HepG2 (cell line): ENCODE measurements at regions not wholly inside any gene's neighbourhood (a gene's known extent, or its start where the extent isn't known, plus 50 kb on each side); places are given as distances from the start of the nearest gene placed in this dataset.
"Not testable (repeated sequence)": the region's sequence is repeated elsewhere in the genome, so short reads cannot be mapped to it uniquely, and the experiment has no call there.

Experiments
- ATAC-seq: fragments of 200-7000 bp; cut with Tn5 transposase; 3 replicates; pipeline ENCODE4 v1.9.1; 2020; ENCODE audit warnings: mild to moderate bottlenecking, moderate library complexity
- BruUV-seq: library from RNA; stranded (reverse); fragments of 400-500 nt; replicated peaks from 2 replicates; lab custom pipeline; 2021; lab: Mats Ljungman, UMichigan
- CTCF ChIA-PET: fragments of 300-600 bp; formaldehyde crosslinking; extraction: SDS; loops from one replicate; lab custom pipeline; 2021; ENCODE audit warnings: low total read pairs, inconsistent platforms, low intra/inter-chr PET ratio; lab: Yijun Ruan, JAX
- POLR2A ChIA-PET: fragments of 350-600 bp; sonication (Branson Sonifier 250); formaldehyde crosslinking; loops from one replicate; lab custom pipeline; 2020; ENCODE audit warnings: antibody characterized with exemption, inconsistent platforms; lab: Yijun Ruan, JAX
- DNase-seq: peaks from one replicate; pipeline ENCODE4 v3.0.0-alpha.2; 2015; ENCODE audit warnings: low spot score
- FAIRE-seq: peaks from 3 replicates; lab custom pipeline; 2011; peaks lifted over from hg19 to GRCh38; lab: Jason Lieb, UNC
- H2AFZ ChIP-seq: one replicate; pipeline ENCODE4 v1.6.1; 2011; ENCODE audit warnings: low read length, inconsistent platforms
- H3K27ac ChIP-seq: fragments of 300-600 bp; 3 replicates; pipeline ENCODE4 v1.8.0; 2011; ENCODE audit warnings: mixed run types, mild to moderate bottlenecking, mixed read lengths, low read length, inconsistent platforms; ENCODE audit not compliant: insufficient read depth; ENCODE audit errors: extremely low read length
- H3K27me3 ChIP-seq, 2 experiments: fragments of 200-600 bp in 1 of 2; 2 replicates in 1 of 2; 3 replicates in 1 of 2; pipeline versions ENCODE4 v1.6.0 to v1.8.0; 2011; ENCODE audit warnings: low read length in 2 of 2, mild to moderate bottlenecking in 2 of 2, moderate library complexity in 2 of 2, inconsistent platforms in 1 of 2; ENCODE audit not compliant: insufficient read depth in 2 of 2, control insufficient read depth in 1 of 2
- H3K36me3 ChIP-seq, 2 experiments: fragments of 200-600 bp in 1 of 2; replicated peaks in 1 of 2; 2 replicates in 1 of 2; 3 replicates in 1 of 2; pipeline versions ENCODE4 v1.5.1 to v1.8.0; 2011; ENCODE audit warnings: low read length in 2 of 2, inconsistent platforms in 1 of 2; ENCODE audit not compliant: insufficient read depth in 2 of 2, control insufficient read depth in 1 of 2
- H3K4me1 ChIP-seq: 2 replicates; pipeline ENCODE4 v1.5.1; 2012; ENCODE audit warnings: low read length, inconsistent platforms; ENCODE audit not compliant: insufficient read depth
- H3K4me2 ChIP-seq: 2 replicates; pipeline ENCODE4 v1.6.0; 2011; ENCODE audit warnings: low read depth, low read length, inconsistent platforms
- H3K4me3 ChIP-seq, 3 experiments: fragments of 200-600 bp in 1 of 3; sonication (generic), shearing (Covaris generic) in 1 of 3; replicated peaks in 1 of 3; 2 replicates each; pipeline ENCODE4 v1.5.1; 2011 to 2016; ENCODE audit warnings: low read length in 3 of 3, inconsistent platforms in 2 of 3, low read depth in 2 of 3, mild to moderate bottlenecking in 2 of 3, control low read depth in 1 of 3, mixed read lengths in 1 of 3; ENCODE audit not compliant: insufficient read depth in 1 of 3
- H3K79me2 ChIP-seq: one replicate; pipeline ENCODE4 v1.6.1; 2011; ENCODE audit warnings: low read length, inconsistent platforms; ENCODE audit not compliant: insufficient read depth
- H3K9ac ChIP-seq: 2 replicates; pipeline ENCODE4 v1.6.0; 2011; ENCODE audit warnings: mild to moderate bottlenecking, low read depth, low read length, inconsistent platforms; ENCODE audit not compliant: insufficient read depth
- H3K9me3 ChIP-seq: 2 replicates; pipeline ENCODE4 v1.5.1; 2012; ENCODE audit warnings: mild to moderate bottlenecking, low read length
- H4K20me1 ChIP-seq: 2 replicates; pipeline ENCODE4 v1.6.0; 2011; ENCODE audit warnings: inconsistent platforms, mild to moderate bottlenecking, low read length, moderate library complexity; ENCODE audit not compliant: insufficient read depth
- AHDC1 ChIP-seq: sonication (generic); formaldehyde crosslinking; IDR thresholded peaks from 2 replicates; pipeline ENCODE4 v1.5.1; 2020; ENCODE audit warnings: mild to moderate bottlenecking, missing genetic modification reagents, borderline replicate concordance
- FOXA1 ChIP-seq, 2 experiments: fragments of 450-650 bp in 1 of 2; sonication (generic) in 1 of 2; formaldehyde crosslinking in 1 of 2; IDR thresholded peaks; 2 replicates each; pipeline versions ENCODE4 v1.4.0 to v1.6.1; 2016 to 2020; ENCODE audit warnings: missing genetic modification reagents in 1 of 2
- SIN3B ChIP-seq: fragments of 150-350 bp; IDR thresholded peaks from 2 replicates; pipeline ENCODE4 v1.6.1; 2014; ENCODE audit warnings: low read length
- SNRNP70 ChIP-seq: fragments of 200-400 bp; formaldehyde crosslinking; IDR thresholded peaks from 2 replicates; pipeline ENCODE4 v1.6.1; 2017; ENCODE audit warnings: mild to moderate bottlenecking, low read depth, low read length, moderate library complexity
- SOX6 ChIP-seq, 2 experiments: fragments of 450-650 bp in 1 of 2; sonication (generic) in 1 of 2; formaldehyde crosslinking in 1 of 2; IDR thresholded peaks; 2 replicates each; pipeline versions ENCODE4 v1.4.0 to v1.6.1; 2017 to 2020; ENCODE audit warnings: antibody characterized with exemption in 1 of 2, mild to moderate bottlenecking in 1 of 2, missing genetic modification reagents in 1 of 2
- ZNF570 ChIP-seq: sonication (generic); formaldehyde crosslinking; IDR thresholded peaks from 2 replicates; pipeline ENCODE4 v1.4.0; 2020; ENCODE audit warnings: mild to moderate bottlenecking, missing genetic modification reagents, borderline replicate concordance
- ZNF772 ChIP-seq: sonication (generic); formaldehyde crosslinking; IDR thresholded peaks from 2 replicates; pipeline ENCODE4 v1.5.0; 2020; ENCODE audit warnings: mild to moderate bottlenecking, missing genetic modification reagents
- ZNF777 ChIP-seq: sonication (generic); formaldehyde crosslinking; IDR thresholded peaks from 2 replicates; pipeline ENCODE4 v1.4.0; 2020; ENCODE audit warnings: missing genetic modification reagents
- WGBS: methylation state at CpG from one replicate; pipeline ENCODE4 v1.1.6; 2017; ENCODE audit warnings: low lambda C conversion rate; 5-methylcytosine and 5-hydroxymethylcytosine counted together
- in situ Hi-C: cut with HindIII; loops from 2 replicates; pipeline ENCODE4 v1.10.0; 2017; ENCODE audit warnings: low pct_unique_long_range_greater_than_20kb; ENCODE audit not compliant: extremely low pct_ligation_motif_present
- intact Hi-C: fragments of 100-400 bp; cut with micrococcal nuclease; formaldehyde crosslinking; loops from one replicate; pipeline ENCODE4 v1.10.0; 2022; ENCODE audit not compliant: unreplicated experiment
- TF ChIP-seq, protein P1 (sequence below): sonication (generic); formaldehyde crosslinking; IDR thresholded peaks from 2 replicates; pipeline ENCODE4 v1.5.0; 2020; ENCODE audit warnings: missing genetic modification reagents, mild to moderate bottlenecking, borderline replicate concordance
- TF ChIP-seq, protein P2 (sequence below): sonication (generic); formaldehyde crosslinking; IDR thresholded peaks from 2 replicates; pipeline ENCODE4 v1.8.1; 2023; ENCODE audit warnings: mild to moderate bottlenecking, missing genetic modification reagents

DNA sequence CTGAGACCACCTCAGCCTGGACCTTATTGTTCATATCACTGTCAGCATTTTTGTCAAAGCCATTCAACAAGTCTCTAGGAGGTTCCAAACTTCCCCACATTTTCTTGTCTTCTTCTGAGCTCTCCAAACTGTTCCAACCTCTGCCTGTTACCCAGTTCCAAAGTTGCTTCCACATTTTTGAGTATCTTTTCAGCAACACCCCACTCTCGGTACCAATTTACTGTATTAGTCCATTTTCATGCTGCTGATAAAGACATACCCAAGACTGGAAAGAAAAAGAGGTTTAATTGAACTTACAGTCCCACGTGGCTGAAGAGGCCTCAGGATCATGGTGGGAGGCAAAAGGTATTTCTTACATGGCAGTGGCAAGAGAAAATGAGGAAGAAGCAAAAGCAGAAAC lies 111.5 kb upstream of the MDM1 start:
- POLR2A ChIA-PET, H4K20me1 ChIP-seq, ATAC-seq, H3K4me1 ChIP-seq, BruUV-seq, H3K27ac ChIP-seq, intact Hi-C loops, H2AFZ ChIP-seq, CTCF ChIA-PET, H3K36me3 ChIP-seq, in situ Hi-C loops, H3K9me3 ChIP-seq, H3K27me3 ChIP-seq, FAIRE-seq, H3K4me3 ChIP-seq, H3K4me2 ChIP-seq, H3K79me2 ChIP-seq, H3K9ac ChIP-seq, DNase-seq: not testable (repeated sequence)
- 36% methylated on average over 2 of the region's 2 CpGs for WGBS

GRCh38 chr12:68445824-68446223 lies 113.7 kb upstream of the MDM1 start:
- Histone ChIP-seq H3K4me3 (no peak overlapping the region), H3K4me1 (no peaks in the 10 kb centered on the region), H4K20me1 (no peaks in the 10 kb centered on the region), H3K79me2 (no peaks in the 10 kb centered on the region), H3K27ac (no peak overlapping the region), H3K27me3 (no peaks in the 10 kb centered on the region), H3K9ac (no peak overlapping the region), H3K9me3 (0 out of 2 replicates have a peak, but pooled peaks cover 4% of the 10 kb centered on the region), H2AFZ (no peak overlapping the region), H3K4me2 (no peak overlapping the region), H3K36me3 (no peaks in the 10 kb centered on the region)
- 26% methylated on average over 1 of the region's 1 CpG for WGBS
- DNase-seq, result no peak
- ChIA-PET CTCF (no interaction called here), POLR2A (no interaction called here)
- intact Hi-C loops, result no loop called here
- FAIRE-seq, result no peak
- BruUV-seq, result no TSS peak
- in situ Hi-C loops, result no loop called here
- ATAC-seq, result no peak
- TF ChIP-seq, protein P1, sequence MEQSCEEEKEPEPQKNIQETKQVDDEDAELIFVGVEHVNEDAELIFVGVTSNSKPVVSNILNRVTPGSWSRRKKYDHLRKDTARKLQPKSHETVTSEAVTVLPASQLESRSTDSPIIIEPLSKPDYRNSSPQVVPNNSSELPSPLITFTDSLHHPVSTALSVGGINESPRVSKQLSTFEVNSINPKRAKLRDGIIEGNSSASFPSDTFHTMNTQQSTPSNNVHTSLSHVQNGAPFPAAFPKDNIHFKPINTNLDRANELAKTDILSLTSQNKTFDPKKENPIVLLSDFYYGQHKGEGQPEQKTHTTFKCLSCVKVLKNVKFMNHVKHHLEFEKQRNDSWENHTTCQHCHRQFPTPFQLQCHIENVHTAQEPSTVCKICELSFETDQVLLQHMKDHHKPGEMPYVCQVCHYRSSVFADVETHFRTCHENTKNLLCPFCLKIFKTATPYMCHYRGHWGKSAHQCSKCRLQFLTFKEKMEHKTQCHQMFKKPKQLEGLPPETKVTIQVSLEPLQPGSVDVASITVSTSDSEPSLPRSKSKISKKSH (CRISPR knock-in tag), result no peak
- TF ChIP-seq ZNF570 (CRISPR knock-in tag) (no peak), AHDC1 (CRISPR knock-in tag) (no peak), SNRNP70 (no peak), ZNF777 (CRISPR knock-in tag) (no peak), ZNF772 (CRISPR knock-in tag) (no peak), SIN3B (no peak), SOX6 (IDR thresholded peaks at IDR 0.05) (no peak), SOX6 (CRISPR knock-in tag; IDR thresholded peaks at IDR 0.05) (no peak), FOXA1 (IDR thresholded peaks at IDR 0.05) (no peak), FOXA1 (CRISPR knock-in tag; IDR thresholded peaks at IDR 0.05) (no peak)
- TF ChIP-seq, protein P2, sequence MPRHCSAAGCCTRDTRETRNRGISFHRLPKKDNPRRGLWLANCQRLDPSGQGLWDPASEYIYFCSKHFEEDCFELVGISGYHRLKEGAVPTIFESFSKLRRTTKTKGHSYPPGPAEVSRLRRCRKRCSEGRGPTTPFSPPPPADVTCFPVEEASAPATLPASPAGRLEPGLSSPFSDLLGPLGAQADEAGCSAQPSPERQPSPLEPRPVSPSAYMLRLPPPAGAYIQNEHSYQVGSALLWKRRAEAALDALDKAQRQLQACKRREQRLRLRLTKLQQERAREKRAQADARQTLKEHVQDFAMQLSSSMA (CRISPR knock-in tag), result no peak
